ENCODE measurements at regions not wholly inside any gene's neighbourhood (a gene's known extent, or its start where the extent isn't known, plus 50 kb on each side); places are given as distances from the start of the nearest gene placed in this dataset.

DNA sequence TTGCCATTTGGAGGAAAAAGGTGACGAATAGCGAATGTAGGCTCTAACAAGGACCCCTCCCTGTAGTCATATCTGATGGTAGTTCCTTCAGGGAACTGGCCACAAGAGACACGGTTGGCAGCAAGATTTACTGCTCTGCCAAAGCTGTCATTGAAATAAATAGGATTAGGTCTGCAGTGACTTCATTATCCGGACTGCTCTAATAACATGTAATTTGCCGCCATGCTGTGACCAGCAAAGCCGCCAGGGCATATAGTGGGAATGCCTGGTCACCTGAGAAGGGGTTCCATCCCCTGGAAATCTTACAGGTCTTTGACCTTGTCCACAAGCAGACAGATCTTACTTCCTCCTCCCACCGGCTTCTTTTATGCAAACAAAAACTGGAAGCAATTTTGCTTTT lies 59.4 kb upstream of the LAPTM4A start:
- H3K4me3 Mint-ChIP-seq: no peak overlapping the region
- peaks cover 3% of the 10 kb centered on the region for H3K27me3 Mint-ChIP-seq (ENCODE audit: low read depth)
- H3K27ac Mint-ChIP-seq: no peak overlapping the region
- H3K9me3 Mint-ChIP-seq: no peaks in the 10 kb centered on the region
- DNase-seq (ENCODE audit: low spot score): no peak
- no peaks in the 10 kb centered on the region for H3K36me3 Mint-ChIP-seq (ENCODE audit: low read depth)
- peaks cover 4% of the 10 kb centered on the region for H3K4me1 Mint-ChIP-seq (ENCODE audit: low read depth)

DNA sequence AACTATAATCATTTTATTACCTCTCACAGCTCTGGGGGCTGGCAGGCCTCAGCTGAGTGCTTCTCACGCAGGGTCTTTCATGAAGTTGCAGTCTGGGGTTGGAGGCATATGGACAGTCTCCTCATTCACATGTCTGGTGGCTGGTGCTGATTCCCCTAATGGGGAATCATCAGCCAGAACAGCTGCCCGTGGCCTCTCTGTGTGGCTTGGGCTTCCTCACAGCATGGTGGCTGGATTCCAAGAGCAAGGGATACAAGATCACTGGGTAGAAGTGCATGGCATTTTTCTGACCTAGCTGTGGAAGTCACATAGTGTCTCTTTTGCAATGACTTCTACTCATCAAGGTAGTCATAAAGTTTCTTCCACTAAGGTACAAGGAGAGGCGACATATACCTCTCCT lies 59.0 kb upstream of the LAPTM4A start:
- Mint-ChIP-seq H3K27me3 (ENCODE audit: low read depth) (peaks cover 3% of the 10 kb centered on the region), H3K36me3 (ENCODE audit: low read depth) (no peaks in the 10 kb centered on the region), H3K9me3 (no peaks in the 10 kb centered on the region), H3K27ac (no peak overlapping the region), H3K4me1 (ENCODE audit: low read depth) (peaks cover 4% of the 10 kb centered on the region), H3K4me3 (no peak overlapping the region)
- DNase-seq (ENCODE audit: low spot score): no peak

DNA sequence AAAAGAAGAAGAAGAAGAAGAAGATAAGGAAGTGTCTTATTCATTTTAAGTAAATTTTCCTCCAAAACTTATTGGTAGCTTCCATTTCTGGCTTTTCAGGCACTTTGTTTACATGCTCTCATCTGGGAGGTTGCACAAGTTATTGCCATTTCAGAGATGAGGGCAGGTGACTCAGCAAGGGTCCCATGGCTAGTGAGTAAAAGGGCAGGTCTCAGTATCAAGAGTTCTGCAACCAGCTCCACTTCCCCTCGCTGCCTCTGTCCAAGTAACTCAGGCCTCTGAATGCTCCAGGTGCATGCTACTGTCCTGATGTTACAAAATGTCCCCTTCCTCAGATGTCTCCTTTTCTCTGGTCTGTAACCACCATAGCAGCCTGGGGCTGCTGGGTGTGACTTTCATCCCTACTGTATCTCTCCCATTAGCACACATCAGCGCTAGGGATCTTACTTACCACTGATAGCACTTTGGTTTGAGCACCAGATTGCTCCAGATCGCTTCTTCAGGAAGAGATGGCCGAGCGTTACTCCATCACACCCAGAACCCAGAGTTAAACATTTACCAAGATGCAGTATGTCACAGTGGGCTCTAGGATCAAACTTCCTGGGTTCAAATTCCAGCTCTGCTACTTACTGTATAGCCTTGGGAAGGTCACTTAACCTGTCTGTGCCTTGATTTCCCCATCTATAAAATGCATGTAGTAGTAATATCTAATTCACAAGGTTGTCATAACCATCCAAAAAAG lies 57.4 kb upstream of the LAPTM4A start:
- no peak for DNase-seq (ENCODE audit: low spot score)
- Mint-ChIP-seq H3K27me3 (ENCODE audit: low read depth) (peaks cover 3% of the 10 kb centered on the region), H3K36me3 (ENCODE audit: low read depth) (no peaks in the 10 kb centered on the region), H3K4me3 (no peak overlapping the region), H3K4me1 (ENCODE audit: low read depth) (peaks cover 4% of the 10 kb centered on the region), H3K27ac (no peak overlapping the region), H3K9me3 (no peaks in the 10 kb centered on the region)

DNA sequence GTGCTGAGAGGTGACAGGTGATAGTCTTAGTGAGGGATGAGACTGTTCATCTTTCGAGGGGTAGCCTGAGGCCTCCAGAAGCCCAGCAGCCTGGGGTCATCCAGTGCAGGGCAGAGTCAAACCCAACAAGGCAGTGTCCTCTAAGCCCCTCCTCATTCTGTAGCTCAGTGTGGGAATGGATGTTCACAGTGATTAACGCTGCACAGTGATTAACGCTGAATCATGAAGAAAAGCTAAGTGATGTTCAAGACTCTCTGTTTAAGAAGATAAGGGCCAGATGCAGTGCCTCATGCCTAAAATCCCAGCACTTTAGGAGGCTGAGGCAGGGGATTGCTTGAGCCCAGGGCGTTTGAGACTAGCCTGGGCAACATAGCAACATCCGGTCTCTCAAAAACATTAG lies 56.3 kb upstream of the LAPTM4A start:
- peaks cover 4% of the 10 kb centered on the region for H3K4me1 Mint-ChIP-seq (ENCODE audit: low read depth)
- no peak overlapping the region for H3K27ac Mint-ChIP-seq
- no peak for DNase-seq (ENCODE audit: low spot score)
- peaks cover 5% of the 10 kb centered on the region for H3K27me3 Mint-ChIP-seq (ENCODE audit: low read depth)
- H3K4me3 Mint-ChIP-seq: no peak overlapping the region
- peaks cover 3% of the 10 kb centered on the region for H3K9me3 Mint-ChIP-seq
- no peaks in the 10 kb centered on the region for H3K36me3 Mint-ChIP-seq (ENCODE audit: low read depth)

DNA sequence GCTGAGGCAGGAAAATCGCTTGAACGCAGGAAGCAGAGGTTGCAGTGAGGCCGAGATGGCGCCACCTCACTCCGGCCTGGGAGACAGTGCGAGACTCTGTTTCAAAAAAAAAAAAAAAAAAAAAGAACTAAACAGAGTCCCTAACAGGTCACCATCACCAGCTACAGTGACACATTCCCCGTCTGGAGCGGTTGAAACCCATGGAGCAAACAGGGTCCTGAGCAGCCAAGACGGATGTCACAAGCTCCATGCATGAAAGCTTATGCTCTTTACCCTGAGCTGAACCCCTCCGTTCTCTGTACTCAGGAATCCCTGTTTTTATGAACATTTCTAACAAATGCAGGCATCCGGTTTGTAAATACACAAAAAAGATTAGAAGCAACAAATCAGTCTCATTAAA lies 55.9 kb upstream of the LAPTM4A start:
- H3K27ac Mint-ChIP-seq: no peak overlapping the region
- peaks cover 4% of the 10 kb centered on the region for H3K4me1 Mint-ChIP-seq (ENCODE audit: low read depth)
- peaks cover 7% of the 10 kb centered on the region for H3K9me3 Mint-ChIP-seq
- peaks cover 7% of the 10 kb centered on the region for H3K27me3 Mint-ChIP-seq (ENCODE audit: low read depth)
- H3K4me3 Mint-ChIP-seq: no peak overlapping the region
- no peaks in the 10 kb centered on the region for H3K36me3 Mint-ChIP-seq (ENCODE audit: low read depth)
- DNase-seq (ENCODE audit: low spot score): no peak

DNA sequence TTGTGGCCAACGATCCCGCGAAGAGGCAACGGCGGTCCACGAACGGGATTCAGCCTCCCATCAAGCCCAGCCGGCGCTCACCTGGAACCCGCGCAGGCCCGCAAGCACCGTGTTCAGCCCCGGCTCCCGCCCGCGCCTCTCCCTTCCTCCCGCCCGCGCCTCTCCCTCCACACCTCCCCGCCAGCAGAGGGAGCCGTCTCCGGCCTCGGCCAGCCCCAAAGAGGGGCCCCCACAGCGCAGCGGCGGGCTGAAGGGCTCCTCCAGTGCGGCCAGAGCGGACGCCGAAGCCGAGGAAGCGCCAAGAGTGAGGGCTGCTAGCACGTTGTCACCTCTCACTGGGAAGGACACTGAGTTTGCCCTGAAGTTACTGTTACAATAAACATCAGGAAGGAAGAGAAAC lies 55.3 kb upstream of the LAPTM4A start:
- DNase-seq (ENCODE audit: low spot score): peak; percentile 33
- Mint-ChIP-seq H3K36me3 (ENCODE audit: low read depth) (no peaks in the 10 kb centered on the region), H3K27ac (no peak overlapping the region), H3K4me3 (peak overlapping the region; percentile 77), H3K9me3 (peaks cover 12% of the 10 kb centered on the region), H3K4me1 (ENCODE audit: low read depth) (peaks cover 4% of the 10 kb centered on the region), H3K27me3 (ENCODE audit: low read depth) (peaks cover 7% of the 10 kb centered on the region)

DNA sequence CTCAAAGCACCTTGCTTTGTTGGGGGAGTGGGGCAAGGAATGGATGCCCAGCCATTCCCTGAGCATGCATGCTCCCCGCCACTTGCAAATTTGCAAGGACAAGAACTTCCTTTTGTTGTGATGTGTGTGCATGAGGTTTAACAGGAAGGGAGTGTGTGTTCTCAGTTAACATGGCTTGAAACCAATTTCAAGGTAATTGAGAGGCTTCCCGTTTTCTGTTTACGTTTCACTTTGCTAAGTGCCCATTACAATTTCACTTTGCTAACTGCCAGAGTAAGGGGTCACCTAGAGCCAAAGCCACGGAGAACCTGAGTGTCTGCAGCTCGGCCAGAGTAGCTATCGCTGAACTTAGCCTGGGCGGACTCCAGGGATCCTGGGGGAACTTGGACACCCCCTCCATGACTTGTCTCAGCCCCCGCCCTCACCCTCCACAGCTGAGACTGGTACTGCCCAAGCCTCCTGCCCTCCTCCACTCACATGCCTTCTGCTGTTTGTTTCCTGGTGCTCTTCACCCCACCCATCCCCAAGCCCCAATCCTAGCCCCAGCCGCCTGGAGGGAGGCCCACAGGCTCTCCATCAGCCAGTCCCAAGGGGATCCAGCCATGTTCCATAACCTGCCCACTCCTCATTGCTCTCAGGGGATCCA lies 53.6 kb upstream of the LAPTM4A start:
- Mint-ChIP-seq H3K27ac (no peak overlapping the region), H3K4me3 (no peak overlapping the region), H3K27me3 (ENCODE audit: low read depth) (peaks cover 7% of the 10 kb centered on the region), H3K4me1 (ENCODE audit: low read depth) (peaks cover 4% of the 10 kb centered on the region), H3K36me3 (ENCODE audit: low read depth) (no peaks in the 10 kb centered on the region), H3K9me3 (peaks cover 12% of the 10 kb centered on the region)
- DNase-seq (ENCODE audit: low spot score): no peak

DNA sequence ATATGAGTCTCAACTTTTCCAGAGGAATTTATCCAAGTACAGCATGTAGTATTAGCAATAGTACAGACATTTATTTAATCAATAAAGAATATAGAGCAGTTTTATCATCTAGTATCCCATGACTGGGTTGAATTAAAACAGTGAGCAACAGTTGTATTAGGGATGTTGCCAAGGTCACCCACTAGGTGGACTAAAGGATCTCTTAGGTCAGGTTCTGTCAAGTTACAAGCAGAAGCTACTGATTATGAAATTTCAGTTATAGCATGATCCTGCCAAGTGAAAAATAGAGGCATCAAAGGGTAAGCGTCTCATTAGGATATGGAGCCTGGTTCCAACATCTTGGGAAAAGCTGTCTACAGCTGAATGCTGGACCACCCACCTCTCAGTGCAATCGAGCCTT lies 52.1 kb upstream of the LAPTM4A start:
- Mint-ChIP-seq H3K27me3 (ENCODE audit: low read depth) (peaks cover 7% of the 10 kb centered on the region), H3K36me3 (ENCODE audit: low read depth) (no peaks in the 10 kb centered on the region), H3K27ac (no peak overlapping the region), H3K9me3 (peaks cover 12% of the 10 kb centered on the region), H3K4me1 (ENCODE audit: low read depth) (peaks cover 4% of the 10 kb centered on the region), H3K4me3 (no peak overlapping the region)
- no peak for DNase-seq (ENCODE audit: low spot score)

All from T-helper 2 cell treated with Interferon-gamma antibody and Interleukin-4, amounts not matched to agents 5 μg/mL and 100 μg/mL, for 36 hours (primary cell).